Natural killer cell (primary cell): ENCODE measurements at regions not wholly inside any gene's neighbourhood (a gene's known extent, or its start where the extent isn't known, plus 50 kb on each side); places are given as distances from the start of the nearest gene placed in this dataset.

Source experiments
- ATAC-seq, 3 donors: fragments of 150-1000 bp in 2 of 3; fragments of 200-7000 bp in 1 of 3; cut with Tn5 transposase; 1 replicate in 1 of 3; 2 replicates in 2 of 3; pipeline ENCODE4 v1.10.0; 2021; ENCODE audit warnings: mild to moderate bottlenecking in 2 of 3, moderate library complexity in 2 of 3
- DNase-seq, 2 donors: peaks; one replicate each; pipeline versions ENCODE4 v3.0.0 to v3.0.0-alpha.2; 2013 to 2021; ENCODE audit warnings: mixed read lengths in 1 of 2
- H3K27ac ChIP-seq: one replicate; pipeline ENCODE4 v1.5.1; 2013; ENCODE audit warnings: mild to moderate bottlenecking, low read length
- H3K27me3 ChIP-seq: one replicate; pipeline ENCODE4 v1.6.1; 2013; ENCODE audit warnings: low read length; ENCODE audit not compliant: control insufficient read depth, insufficient read depth
- H3K36me3 ChIP-seq: one replicate; pipeline ENCODE4 v1.6.1; 2013; ENCODE audit warnings: low read length; ENCODE audit not compliant: control insufficient read depth, insufficient read depth
- H3K4me1 ChIP-seq: one replicate; pipeline ENCODE4 v1.6.1; 2013; ENCODE audit warnings: low read length; ENCODE audit not compliant: control insufficient read depth, insufficient read depth
- H3K4me3 ChIP-seq: one replicate; pipeline ENCODE4 v1.5.1; 2013; ENCODE audit warnings: low read length
- H3K9me3 ChIP-seq: one replicate; pipeline ENCODE4 v1.6.1; 2013; ENCODE audit warnings: low read length; ENCODE audit not compliant: control insufficient read depth, insufficient read depth
- H3K27ac Mint-ChIP-seq, 2 donors: one replicate each; pipeline ENCODE4 v1.8.0; 2022; ENCODE audit warnings: mild to moderate bottlenecking in 2 of 2, mixed read lengths in 2 of 2, moderate library complexity in 1 of 2
- H3K27me3 Mint-ChIP-seq, 2 donors: one replicate each; pipeline ENCODE4 v1.8.0; 2022; ENCODE audit warnings: low read depth in 2 of 2, mixed read lengths in 2 of 2
- H3K36me3 Mint-ChIP-seq: one replicate; pipeline ENCODE4 v1.8.0; 2022; ENCODE audit warnings: mixed read lengths
- H3K4me1 Mint-ChIP-seq, 2 donors: one replicate each; pipeline ENCODE4 v1.8.0; 2022; ENCODE audit warnings: mixed read lengths in 2 of 2
- H3K4me3 Mint-ChIP-seq: one replicate; pipeline ENCODE4 v1.8.0; 2022; ENCODE audit warnings: mild to moderate bottlenecking, moderate library complexity, mixed read lengths
- H3K9me3 Mint-ChIP-seq, 2 donors: one replicate each; pipeline ENCODE4 v1.8.0; 2022; ENCODE audit warnings: mixed read lengths in 2 of 2
- WGBS: methylation state at CpG from one replicate; pipeline ENCODE4 v1.1.7; 2013; ENCODE audit warnings: missing lambda C conversion rate; ENCODE audit not compliant: insufficient coverage; 5-methylcytosine and 5-hydroxymethylcytosine counted together
- intact Hi-C: fragments of 100-400 bp; cut with micrococcal nuclease; formaldehyde crosslinking; loops from one replicate; pipeline ENCODE4 v1.14.2; 2022
- TF ChIP-seq, protein P1 (sequence below): fragments of 200-600 bp; IDR thresholded peaks from one replicate; pipeline ENCODE4 v1.8.0; 2022; ENCODE audit warnings: antibody characterized with exemption

DNA sequence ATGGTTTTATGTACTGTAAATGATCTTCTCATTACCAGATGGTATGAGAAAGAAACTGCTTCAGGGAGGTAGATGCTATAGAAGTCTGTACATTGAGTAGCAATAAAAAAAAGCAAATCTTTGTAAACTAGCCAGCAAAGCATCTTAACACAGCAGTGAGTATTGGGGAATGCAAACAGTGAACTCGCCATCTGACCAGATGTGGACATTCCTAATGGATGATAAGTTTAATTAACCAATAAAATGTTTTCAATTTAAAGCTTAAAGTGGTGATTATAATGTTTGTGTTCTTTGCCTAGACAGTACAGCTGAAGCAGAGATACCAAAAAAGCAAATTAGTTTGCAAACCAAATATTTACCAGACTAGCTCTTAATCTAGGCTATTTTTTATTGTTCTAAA is 1144.2 kb downstream of the FAT4 start:
- TF ChIP-seq, protein P1, sequence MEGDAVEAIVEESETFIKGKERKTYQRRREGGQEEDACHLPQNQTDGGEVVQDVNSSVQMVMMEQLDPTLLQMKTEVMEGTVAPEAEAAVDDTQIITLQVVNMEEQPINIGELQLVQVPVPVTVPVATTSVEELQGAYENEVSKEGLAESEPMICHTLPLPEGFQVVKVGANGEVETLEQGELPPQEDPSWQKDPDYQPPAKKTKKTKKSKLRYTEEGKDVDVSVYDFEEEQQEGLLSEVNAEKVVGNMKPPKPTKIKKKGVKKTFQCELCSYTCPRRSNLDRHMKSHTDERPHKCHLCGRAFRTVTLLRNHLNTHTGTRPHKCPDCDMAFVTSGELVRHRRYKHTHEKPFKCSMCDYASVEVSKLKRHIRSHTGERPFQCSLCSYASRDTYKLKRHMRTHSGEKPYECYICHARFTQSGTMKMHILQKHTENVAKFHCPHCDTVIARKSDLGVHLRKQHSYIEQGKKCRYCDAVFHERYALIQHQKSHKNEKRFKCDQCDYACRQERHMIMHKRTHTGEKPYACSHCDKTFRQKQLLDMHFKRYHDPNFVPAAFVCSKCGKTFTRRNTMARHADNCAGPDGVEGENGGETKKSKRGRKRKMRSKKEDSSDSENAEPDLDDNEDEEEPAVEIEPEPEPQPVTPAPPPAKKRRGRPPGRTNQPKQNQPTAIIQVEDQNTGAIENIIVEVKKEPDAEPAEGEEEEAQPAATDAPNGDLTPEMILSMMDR, result no peak
- intact Hi-C loops, result no loop called here
- H3K27ac Mint-ChIP-seq, result no peak overlapping the region
- no peaks in the 10 kb centered on the region for H3K4me1 Mint-ChIP-seq
- H3K36me3 Mint-ChIP-seq, result no peaks in the 10 kb centered on the region
- ATAC-seq, result no peak
- Histone ChIP-seq H3K4me3 (no peak overlapping the region), H3K9me3 (no peaks in the 10 kb centered on the region), H3K27ac (no peak overlapping the region), H3K4me1 (no peaks in the 10 kb centered on the region), H3K36me3 (no peaks in the 10 kb centered on the region), H3K27me3 (no peaks in the 10 kb centered on the region)
- H3K4me3 Mint-ChIP-seq, result no peak overlapping the region
- whole genome bisulfite sequencing, result 75% methylated on average over 1 of the region's 1 CpG
- no peak for DNase-seq
- no peaks in the 10 kb centered on the region for H3K27me3 Mint-ChIP-seq
- H3K9me3 Mint-ChIP-seq, result peaks cover 7 to 10% of the 10 kb centered on the region in 2 donors

GRCh38 chr4:126465341-126465740 is 1150.6 kb downstream of the FAT4 start:
- WGBS, result 57% methylated on average over 1 of the region's 1 CpG
- intact Hi-C loops, result no loop called here
- Histone ChIP-seq H3K27ac (no peak overlapping the region), H3K4me3 (no peak overlapping the region), H3K4me1 (no peaks in the 10 kb centered on the region), H3K36me3 (no peaks in the 10 kb centered on the region), H3K27me3 (no peaks in the 10 kb centered on the region), H3K9me3 (peaks cover 4% of the 10 kb centered on the region)
- H3K27ac Mint-ChIP-seq, result no peak overlapping the region
- TF ChIP-seq, protein P1, result no peak
- DNase-seq, result no peak
- no peaks in the 10 kb centered on the region for H3K4me1 Mint-ChIP-seq
- no peak for ATAC-seq
- no peak overlapping the region for H3K4me3 Mint-ChIP-seq
- no peaks in the 10 kb centered on the region for H3K36me3 Mint-ChIP-seq
- no peaks in the 10 kb centered on the region for H3K27me3 Mint-ChIP-seq
- H3K9me3 Mint-ChIP-seq, result peaks cover 10 to 12% of the 10 kb centered on the region in 2 donors

DNA sequence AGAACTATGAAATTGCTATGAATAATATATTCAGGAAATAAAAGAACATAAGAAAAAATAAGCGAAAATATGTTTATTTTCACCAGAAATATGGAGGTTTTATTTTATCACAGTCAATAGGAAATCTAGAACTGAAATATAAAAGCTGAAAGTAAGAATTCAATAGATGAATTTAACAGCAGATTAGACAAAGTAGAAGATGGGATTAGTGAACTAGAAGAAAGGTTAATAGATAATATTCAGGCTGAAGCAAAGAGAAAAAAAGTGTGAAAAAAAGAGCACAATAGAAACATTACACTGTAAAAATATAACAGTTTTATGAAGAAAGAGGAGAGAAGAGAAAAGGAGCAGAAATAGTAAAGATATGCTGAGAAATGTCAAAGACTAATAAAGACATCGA is 1152.1 kb downstream of the FAT4 start:
- Mint-ChIP-seq H3K36me3 (no peaks in the 10 kb centered on the region), H3K4me3 (no peak overlapping the region), H3K27ac (no peak overlapping the region), H3K4me1 (no peaks in the 10 kb centered on the region), H3K27me3 (no peaks in the 10 kb centered on the region), H3K9me3 (peaks cover 7 to 12% of the 10 kb centered on the region in 2 donors)
- DNase-seq, result no peak
- intact Hi-C loops, result no loop called here
- H3K4me3 ChIP-seq, result no peak overlapping the region
- H3K27me3 ChIP-seq, result no peaks in the 10 kb centered on the region
- WGBS, result 100% methylated on average over 1 of the region's 2 CpGs
- TF ChIP-seq, protein P1, result no peak
- H3K4me1 ChIP-seq, result no peaks in the 10 kb centered on the region
- no peak for ATAC-seq
- no peaks in the 10 kb centered on the region for H3K36me3 ChIP-seq
- H3K9me3 ChIP-seq, result peaks cover 4% of the 10 kb centered on the region
- H3K27ac ChIP-seq, result no peak overlapping the region

DNA sequence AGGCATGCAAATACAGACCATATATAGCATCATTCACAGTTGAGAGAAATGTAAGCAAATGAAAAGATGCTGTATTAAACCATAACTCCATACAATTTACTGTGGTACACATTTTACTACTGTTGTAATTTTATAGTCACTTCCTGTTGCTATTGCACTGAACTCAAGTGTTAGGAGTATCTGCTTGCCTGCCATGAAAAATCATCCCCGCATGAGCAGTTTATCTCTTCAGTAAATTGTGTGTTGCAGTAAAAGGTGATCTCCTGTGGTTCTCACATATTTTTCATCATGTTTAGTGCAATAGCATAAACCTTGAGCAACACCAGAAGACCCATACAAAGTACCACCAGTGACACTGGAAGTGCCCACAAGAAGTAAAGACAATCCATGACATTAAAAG is 1153.4 kb downstream of the FAT4 start:
- Histone ChIP-seq H3K36me3 (no peaks in the 10 kb centered on the region), H3K9me3 (peaks cover 4% of the 10 kb centered on the region), H3K27ac (no peak overlapping the region), H3K27me3 (no peaks in the 10 kb centered on the region), H3K4me1 (no peaks in the 10 kb centered on the region), H3K4me3 (no peak overlapping the region)
- H3K36me3 Mint-ChIP-seq, result no peaks in the 10 kb centered on the region
- H3K9me3 Mint-ChIP-seq, result peaks cover 7 to 12% of the 10 kb centered on the region in 2 donors
- WGBS, result 90% methylated on average over 1 of the region's 1 CpG
- no peak for ATAC-seq
- H3K4me3 Mint-ChIP-seq, result no peak overlapping the region
- TF ChIP-seq, protein P1, result no peak
- H3K4me1 Mint-ChIP-seq, result no peaks in the 10 kb centered on the region
- H3K27me3 Mint-ChIP-seq, result no peaks in the 10 kb centered on the region
- DNase-seq, result no peak
- no peak overlapping the region for H3K27ac Mint-ChIP-seq
- intact Hi-C loops, result no loop called here
